T-helper 2 cell (primary cell): ENCODE measurements at regions not wholly inside any gene's neighbourhood (a gene's known extent, or its start where the extent isn't known, plus 50 kb on each side); places are given as distances from the start of the nearest gene placed in this dataset.
"Not testable (repeated sequence)": the region's sequence is repeated elsewhere in the genome, so short reads cannot be mapped to it uniquely, and the experiment has no call there.

Experiments
- DNase-seq, 5 experiments: peaks; one replicate each; pipeline versions ENCODE4 v3.0.0 to v3.0.0-alpha.2; 2012 to 2022

DNA sequence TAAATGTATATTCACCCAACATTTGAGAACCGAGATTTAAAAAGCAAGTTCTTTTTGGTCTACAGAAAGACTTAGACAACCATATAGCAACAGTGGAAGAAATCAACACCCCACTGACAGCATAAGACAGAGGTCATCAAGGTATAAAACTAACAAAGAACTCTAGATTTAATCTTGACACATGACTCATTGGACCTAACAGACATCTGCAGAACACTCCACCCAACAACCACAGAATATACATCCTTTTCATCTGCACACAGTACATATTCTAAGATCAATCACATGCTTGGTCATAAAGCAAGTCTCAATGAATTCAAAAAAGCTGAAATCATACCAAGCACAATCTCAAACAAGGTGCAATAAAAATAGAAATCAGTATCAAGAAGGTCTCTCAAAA lies 65.8 kb downstream of the SPIN4 start:
- DNase-seq = no peak

DNA sequence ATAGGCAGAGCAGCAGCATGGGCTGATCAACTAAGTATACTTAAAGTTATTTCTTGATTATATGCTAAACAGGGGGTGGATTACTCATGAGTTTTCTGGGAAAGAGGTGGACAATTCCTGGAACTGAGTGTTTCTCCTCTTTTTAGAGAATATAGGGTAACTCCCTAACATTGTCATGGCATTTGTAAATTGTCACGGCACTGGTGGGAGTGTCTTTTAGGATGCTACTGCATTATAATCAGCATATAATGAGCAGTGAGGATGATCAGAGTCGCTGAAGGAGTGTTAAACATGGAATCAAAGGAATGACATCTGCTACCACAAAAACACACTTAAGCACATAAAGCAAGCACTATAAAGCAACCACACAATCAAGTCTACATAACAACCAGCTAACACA lies 66.5 kb downstream of the SPIN4 start:
- no peak for DNase-seq

DNA sequence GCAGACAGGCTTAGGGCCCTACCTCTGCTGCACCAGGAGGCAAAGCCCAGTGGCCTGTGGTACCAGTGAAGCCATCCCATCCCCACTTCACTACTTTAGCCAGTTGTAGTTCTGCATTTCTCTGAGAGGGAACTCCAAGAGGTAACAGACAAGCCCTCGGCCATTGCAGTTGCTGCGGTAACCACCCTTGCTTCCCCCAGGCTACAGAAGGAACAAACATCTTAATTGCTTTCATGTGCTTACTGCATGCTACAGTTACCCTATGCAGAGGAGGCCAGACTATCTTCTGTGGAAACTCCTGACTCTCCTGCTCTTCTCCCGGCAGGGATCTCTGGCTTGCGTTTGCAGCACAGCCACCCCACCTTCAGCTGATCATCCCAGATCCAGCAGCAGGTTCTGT lies 67.8 kb downstream of the SPIN4 start:
- DNase-seq = no peak

DNA sequence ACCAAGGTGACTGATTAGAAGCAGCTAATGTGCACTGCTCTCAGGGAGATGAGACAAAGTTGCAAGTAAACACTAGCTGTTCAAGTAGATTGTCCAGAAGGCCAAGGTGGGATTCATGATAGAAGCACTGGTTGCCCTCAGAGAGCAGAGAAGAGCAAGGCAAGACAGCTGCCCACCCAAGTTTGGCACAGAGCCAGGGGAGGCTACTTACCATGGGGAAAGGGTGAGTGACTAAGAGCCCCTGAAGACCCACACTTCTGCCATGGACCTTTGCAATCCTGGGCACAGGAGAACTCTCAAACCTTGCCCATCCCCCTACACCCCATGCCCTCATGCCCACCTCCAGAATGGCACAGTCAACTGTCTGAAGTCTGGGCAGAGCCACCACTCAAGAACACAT lies 68.3 kb downstream of the SPIN4 start:
- DNase-seq = no peak

DNA sequence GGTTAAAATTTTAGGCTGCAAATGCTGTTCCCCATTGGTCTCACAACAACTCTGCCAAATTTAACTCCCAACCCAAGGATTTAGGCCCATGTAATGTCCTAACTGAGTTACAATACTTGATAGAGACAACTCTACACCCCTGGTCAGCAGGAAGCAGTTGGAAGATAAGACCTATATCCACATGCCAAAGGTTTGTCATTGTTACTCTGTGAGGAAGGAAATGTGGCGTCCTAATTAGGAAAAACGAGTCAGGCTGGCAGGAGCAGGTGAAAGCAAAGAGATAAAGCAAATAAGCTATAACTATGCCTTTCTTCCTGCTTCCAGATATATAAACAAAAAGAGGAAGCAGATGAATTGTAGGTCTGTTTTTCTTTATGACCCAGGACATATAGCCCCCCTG lies 69.1 kb downstream of the SPIN4 start:
- DNase-seq = no peak

DNA sequence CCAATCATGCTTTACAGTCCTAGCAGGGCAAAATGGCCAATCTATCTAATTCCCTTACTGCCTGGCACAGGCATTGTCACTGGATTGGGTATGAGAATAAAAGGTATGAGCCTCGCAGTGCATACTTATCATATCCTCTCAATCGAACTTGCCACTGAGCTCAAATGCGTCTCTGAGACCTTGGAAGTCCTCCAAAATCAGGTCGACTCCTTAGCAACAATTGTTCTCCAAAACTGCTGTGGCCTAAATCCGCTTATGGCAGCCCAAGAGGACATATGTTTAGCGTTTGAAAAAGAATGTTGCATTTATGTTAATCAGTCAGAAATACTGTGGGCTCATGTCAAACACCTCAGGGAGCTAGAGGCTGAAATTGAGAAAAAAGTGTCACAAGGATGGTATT lies 69.7 kb downstream of the SPIN4 start:
- DNase-seq = no peak

DNA sequence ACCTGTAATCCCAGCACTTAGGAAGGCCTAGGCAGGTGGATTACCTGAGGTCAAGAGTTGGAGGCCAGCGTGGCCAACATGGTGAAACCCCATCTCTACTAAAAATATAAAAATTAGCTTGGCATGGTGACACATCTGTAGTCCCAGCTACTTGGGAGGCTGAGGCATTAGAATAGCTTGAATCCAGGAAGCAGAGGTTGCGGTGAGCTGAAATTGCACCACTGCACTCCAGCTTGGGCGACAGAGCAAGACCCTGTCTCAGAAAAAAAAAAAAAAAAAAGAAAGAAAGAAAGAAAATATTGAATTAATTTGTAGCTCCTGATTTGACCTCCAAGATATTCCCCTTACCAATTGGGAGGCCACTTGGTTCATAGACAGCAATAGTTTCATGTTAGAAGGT lies 73.7 kb downstream of the SPIN4 start:
- DNase-seq = not testable (repeated sequence)

DNA sequence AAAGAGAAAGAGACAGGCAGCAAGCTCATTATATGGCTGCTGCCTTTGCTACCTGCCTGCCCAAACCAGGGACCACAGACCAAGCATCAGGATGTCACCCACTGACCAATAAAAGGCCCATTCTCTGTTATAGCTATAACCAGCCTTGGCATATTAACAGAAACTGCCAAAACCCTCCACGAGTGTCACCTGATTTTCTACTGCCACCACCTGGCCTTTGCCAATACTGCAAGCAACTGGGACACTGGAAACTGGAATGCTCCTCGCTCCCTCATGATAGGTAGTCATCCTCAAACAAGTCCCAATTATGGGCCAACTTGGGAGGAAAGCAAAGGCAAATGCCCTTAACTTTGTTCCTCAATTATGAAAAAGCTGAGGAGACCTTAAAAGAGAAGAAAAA lies 76.0 kb downstream of the SPIN4 start:
- DNase-seq = peak in 1 of 5 experiments; percentile 3

DNA sequence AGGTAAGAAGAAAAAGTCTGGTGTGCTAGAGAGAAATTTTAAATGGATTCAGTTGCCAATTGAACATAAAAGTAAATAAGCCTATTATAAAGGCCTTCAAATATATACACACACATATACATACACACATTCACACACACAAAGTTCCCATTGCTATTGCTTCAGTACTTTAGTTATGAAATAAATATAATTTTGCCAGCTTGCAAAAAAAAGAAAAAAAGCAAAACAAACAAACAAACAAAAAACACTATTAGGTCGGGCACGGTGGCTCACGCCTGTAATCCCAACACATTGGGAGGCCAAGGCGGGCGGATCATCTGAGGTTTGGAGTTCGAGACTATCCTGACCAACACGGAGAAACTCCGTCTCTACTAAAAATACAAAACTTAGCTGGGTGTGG lies 80.3 kb downstream of the SPIN4 start:
- no peak for DNase-seq

DNA sequence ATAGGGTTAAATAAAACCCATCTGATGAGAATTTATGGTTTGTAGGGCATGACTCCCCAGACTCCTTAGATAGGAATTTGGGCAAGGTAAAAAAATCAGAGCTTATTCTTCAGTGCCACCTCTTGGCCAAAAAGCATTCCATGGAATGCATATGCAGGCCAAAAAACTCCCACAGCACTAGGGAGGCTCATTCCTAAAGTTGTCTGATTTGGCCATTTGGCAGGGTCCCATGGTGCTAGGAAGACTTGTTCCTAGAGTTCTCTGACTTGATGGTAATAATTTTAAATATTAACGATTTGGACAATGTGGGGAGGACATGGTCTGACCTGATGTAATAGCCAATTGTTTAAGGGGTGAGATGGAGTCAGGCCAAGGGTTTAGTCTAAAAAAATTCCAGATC lies 93.0 kb downstream of the SPIN4 start:
- no peak for DNase-seq

DNA sequence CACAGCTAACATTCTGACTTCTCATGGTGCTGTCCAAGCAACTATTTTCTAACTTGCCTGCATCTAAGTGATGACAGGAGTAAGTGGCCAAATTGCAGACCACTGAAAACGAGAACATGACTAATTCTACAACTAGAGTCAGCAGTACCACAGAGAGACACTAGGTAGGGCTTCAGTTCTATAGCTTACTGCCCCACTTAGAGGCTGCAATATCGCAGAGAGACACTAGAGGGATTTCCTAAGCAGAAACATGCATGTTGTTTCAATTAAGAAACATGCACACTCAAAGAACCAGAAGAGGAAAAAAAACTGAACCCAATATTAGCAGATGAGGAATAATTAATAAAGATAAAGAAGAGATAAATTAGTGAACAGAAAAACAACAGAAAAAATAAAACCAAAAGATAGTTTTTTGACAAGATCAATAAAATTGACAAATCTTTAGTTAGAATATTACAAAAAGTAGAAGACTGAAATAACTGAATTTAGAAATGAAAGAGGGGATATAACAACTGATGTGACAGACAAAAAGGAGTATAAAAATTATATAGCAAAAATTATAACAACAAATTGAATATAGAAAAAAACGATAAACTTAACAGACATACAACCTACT lies 100.8 kb downstream of the SPIN4 start:
- DNase-seq = peak in 2 of 5 experiments; percentile 7 to 64

DNA sequence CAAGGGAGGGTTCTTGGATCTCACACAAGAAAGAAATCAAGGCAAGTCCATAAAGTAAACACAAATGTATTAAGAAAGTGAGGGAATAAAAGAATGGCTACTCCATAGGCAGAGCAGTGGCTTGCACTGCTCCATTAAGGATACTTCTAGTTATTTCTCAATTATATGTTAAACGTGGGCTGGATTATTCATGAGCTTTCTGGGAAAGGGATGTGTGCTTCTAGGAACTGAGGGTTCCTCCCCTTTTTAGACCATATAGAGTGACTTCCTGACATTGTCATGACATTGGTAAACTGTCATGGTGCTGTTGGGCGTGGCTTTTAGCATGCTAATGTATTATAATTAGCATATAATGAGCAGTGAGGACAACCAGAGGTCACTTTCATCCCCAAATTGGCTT lies 108.4 kb downstream of the SPIN4 start:
- not testable (repeated sequence) for DNase-seq

DNA sequence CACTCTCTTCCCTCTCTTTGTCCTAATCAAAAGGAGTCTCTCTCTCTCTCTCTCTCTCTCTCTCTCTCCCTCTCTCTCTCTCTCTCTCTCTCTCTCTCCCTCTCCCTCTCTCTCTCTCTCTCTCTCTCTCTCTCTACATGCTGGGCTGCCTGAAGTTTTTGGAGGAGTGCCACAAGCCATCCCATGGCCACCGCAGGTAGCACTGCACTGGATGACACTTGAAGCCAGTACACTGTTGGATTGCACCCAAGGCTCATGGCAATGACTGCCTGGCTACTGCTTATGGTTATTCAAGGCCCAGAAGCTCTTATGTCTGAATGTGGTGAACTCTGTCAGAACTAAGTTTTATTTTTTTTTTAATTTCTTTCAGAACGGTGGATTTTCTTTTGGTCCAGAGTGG lies 115.2 kb downstream of the SPIN4 start:
- not testable (repeated sequence) for DNase-seq

DNA sequence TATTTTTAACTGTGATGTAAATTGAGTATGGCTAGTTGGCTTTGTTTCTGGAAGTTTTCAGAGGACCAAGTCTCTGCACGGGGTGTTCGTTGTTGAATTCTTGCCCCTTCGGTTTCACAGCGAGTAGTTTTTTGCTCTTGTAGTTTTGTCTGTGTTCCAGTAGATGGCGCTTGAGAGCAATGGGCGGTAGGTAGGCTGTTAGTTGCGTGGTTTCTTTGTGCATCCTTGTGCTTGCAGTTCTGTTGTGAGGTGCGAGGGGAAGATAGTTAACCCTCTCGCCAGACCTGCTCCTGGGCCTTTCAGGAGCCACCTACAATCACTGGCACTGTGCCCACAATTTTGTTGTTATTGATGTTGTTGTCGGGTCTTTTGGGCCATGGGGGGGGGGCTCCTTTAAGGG lies 118.1 kb downstream of the SPIN4 start:
- DNase-seq = not testable (repeated sequence)

DNA sequence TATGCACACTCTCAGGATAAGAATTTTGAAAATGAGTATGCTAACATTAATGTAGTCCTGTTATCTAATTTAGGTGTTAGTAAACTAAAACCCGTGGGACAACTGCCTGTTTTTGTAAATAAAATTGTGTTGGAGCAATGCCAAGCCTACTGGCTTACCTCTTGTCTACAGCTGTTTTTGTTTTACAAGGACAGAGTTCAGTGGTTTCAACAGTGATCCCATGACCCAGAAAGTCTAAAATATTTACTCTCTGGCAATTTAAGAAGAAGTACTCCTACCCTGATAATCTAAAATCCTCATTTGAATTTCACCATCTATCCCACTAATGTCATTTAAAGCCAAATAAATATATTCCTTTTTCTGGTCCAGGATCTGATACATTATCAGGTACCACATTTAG lies 132.9 kb downstream of the SPIN4 start:
- DNase-seq = not testable (repeated sequence)

DNA sequence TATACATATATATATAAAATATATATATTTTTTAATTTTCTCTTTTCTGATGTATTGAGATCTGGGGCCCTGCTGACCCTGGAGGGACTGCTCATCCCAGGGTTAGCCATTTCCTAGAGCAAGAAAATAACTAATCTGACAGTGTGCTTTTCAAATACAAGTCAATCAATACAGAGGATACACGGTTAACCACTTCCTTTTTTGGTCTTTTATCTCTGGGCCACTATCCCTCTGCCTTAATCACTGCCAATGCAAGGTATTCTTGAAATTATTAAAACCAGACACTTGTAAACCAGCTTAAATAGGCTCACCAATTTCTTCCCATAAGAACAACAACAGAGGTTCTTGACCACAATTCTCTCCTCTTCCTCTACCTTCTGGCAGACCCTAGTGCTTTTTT lies 133.6 kb downstream of the SPIN4 start:
- DNase-seq = not testable (repeated sequence)

DNA sequence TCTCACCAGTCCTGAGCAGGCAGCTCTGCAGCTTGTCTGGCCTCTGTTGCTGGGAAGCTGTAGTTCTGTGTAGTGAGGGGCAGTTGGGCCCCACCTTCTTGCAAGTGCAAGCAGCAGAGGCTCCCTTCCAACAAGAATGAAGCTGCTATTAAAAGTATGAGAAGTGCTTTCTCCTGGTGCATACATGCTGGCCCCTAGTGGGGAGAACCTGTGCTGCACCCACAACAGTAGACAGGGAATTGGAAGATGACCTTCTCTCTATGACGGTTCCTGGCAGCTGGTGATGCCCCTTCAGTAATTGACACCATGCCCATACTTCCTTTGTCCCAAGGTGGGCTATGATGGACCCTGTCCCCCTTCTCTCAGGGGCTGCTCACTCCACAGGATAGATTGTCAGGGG lies 141.5 kb downstream of the SPIN4 start:
- DNase-seq = not testable (repeated sequence)

DNA sequence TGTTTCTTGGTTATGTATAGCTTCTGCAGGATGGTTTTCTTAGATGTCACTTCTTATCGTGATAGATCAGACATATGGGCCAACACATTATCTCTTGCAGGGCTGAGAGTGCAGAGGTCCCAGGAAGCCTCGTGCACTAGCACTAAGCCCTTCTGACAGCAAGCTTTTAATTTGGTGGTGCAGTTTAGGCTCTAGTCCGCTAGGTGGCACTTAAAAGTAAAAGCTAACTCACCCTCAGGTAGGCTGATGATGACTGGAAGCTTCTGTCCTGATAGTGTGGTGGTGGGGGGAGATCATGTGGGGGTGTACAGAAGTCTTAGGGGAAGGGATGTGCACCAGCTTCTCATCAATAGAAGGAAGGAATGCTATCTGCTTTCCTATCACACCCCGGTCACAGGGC lies 142.0 kb downstream of the SPIN4 start:
- DNase-seq = not testable (repeated sequence)

DNA sequence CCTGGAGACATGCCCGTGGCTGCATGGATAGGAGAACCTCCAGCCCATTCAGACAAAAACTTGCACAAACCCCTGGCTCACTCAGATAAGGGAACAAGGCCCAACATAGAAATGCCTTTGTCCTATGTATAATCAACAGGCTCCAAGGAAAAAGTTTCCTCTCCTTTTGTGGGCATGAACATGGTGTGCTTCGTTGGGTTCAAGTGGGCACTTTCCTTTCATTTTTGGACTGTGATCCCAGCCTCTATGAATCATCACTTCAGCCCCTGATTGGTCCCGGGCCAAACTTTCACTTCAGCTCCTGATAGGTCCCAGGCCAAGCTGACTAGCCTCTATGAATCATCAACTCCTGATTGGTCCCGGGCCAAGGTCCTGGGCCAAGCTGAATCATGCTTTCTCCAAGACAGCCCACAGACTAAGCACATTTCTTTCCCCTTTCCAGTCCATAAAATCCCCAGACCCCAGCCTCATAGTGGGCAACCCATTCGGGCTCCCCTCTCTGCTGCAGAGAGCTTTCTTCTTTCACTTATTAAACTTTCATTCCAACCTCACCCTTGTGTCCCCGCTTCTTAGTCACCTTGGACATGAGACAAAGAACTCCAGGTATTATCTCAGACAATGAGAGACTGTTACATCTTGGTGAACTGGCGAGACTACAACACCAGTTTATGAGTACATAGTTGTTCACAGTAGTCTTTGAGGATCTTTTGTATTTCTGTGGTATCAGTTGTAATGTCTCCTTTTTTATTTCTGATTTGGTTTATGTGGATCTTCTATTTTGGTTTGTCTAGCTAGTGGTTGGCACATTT lies 146.7 kb downstream of the SPIN4 start:
- DNase-seq = not testable (repeated sequence)

DNA sequence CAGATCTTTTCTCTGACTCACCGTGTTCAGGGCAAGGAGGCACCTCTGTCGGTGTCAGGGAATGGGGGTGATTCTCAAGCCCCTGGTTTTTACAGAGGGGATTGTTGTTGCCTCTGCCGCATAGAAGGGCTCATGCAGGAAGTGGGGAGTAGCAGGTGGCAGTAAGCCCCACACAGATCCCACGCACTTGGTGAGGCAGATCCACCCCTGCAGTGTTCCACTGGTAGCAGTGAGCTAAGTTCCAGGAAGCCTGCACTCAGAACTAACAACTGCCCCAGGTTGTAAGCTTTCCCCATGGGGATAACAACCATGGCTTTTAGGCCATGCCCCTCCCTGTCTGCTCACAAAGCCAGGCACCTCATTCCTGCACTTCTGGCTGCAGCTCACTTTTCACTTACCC lies 149.1 kb downstream of the SPIN4 start:
- not testable (repeated sequence) for DNase-seq

DNA sequence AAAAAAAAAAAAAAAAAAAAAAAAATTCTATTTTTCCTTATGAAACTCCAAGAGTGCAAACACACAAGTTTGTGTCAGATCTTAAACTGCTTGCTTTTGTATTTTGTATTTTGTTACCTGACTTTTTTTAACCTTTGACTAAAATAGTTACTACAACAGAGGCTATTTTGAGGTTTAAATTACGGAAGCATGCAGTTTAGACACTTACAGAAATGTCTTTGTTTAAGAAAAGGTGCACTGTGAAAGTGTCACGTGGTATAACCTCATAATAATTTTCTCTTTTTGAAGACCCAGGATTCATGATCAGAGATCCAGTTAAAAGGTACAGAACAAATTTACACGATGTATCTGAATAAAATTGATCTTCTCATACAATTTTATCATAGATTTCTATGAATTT lies 152.4 kb downstream of the SPIN4 start:
- not testable (repeated sequence) for DNase-seq

DNA sequence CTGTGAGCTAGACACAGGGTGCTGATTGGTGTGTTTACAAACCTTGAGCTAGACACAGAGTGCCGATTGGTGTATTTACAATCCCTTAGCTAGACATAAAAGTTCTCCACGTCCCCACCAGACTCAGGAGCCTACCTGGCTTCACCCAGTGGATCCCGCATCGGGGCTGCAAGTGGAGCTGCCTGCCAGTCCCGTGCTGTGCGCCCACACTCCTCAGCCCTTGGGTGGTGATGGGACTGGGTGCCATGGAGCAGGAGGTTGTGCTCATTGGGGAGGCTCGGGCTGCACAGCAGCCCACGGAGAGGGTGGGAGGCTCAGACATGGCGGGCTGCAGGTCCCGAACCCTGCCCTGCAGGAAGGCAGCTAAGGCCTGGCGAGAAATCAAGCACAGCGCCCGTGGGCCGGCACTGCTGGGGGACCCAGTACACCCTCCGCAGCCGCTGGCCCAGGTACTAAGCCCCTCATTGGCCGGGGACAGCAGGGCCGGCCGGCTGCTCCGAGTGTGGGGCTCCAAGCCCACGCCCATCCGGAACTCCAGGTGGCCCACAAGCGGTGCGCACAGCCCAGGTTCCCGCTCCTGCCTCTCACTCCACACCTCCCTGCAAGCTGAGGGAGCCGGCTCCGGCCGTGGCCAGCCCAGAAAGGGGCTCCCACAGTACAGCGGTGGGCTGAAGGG lies 158.6 kb downstream of the SPIN4 start:
- DNase-seq = not testable (repeated sequence)

DNA sequence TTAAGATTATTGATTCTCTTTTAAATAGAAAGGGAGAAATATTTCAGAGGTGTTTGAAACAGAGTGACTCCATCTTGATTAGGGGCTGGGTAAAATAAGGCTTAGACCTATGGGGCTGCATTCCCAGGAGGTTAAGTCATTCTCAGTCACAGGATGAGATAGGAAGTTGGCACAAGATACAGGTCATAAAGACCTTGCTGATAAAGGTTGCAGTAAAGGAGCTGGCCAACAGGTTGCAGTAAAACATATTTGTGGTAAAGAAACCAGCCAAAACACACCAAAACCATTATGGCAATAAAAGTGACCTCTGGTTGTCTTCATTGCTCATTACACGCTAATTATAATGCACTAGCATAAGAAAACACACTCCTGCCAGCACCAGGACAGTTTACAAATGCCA lies 165.0 kb downstream of the SPIN4 start:
- DNase-seq = no peak

DNA sequence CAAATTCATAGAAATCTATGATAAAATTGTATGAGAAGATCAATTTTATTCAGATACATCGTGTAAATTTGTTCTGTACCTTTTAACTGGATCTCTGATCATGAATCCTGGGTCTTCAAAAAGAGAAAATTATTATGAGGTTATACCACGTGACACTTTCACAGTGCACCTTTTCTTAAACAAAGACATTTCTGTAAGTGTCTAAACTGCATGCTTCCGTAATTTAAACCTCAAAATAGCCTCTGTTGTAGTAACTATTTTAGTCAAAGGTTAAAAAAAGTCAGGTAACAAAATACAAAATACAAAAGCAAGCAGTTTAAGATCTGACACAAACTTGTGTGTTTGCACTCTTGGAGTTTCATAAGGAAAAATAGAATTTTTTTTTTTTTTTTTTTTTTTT lies 171.3 kb downstream of the SPIN4 start:
- not testable (repeated sequence) for DNase-seq
